ENCODE measurements at regions not wholly inside any gene's neighbourhood (a gene's known extent, or its start where the extent isn't known, plus 50 kb on each side); places are given as distances from the start of the nearest gene placed in this dataset.

DNA sequence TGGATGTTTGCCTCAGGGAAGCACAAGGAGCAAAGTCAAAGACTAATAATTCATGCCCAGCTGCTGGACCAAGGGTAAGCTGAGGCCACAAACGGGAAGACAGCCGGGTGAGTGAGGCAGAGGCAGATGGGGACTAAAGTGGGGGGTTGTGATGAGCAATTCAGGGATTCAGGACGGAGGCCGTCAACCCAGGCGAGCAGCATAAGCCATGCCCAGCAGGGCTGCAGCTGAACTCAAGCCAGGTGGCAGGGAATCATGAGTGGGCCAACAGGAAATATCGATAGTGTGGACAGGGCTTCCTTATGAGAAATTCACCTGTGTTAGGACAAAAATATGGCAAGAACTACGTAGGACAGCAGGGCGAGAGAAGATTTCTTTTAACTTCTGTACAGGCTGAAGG lies 246.8 kb downstream of the CDC5L start:
- no peak for DNase-seq (ENCODE audit: low read depth)

DNA sequence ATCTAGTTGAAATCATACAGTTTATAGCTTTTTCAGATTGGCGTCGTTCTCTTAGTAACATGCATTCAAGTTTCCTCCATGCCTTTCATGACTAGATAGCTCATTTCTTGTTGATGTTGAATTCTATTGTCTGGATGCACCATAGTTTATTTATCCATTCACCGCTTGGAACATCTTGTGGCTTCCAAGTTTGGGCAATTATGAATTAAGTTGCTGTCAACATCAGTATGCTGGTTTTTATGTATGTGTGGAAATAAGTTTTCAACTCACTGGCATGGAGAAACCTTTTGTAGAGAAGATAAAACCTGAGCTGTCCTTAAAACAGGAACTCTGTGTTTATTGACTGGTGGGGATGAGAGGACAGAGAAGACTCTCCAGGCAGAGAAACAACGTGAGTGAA lies 248.0 kb downstream of the CDC5L start:
- no peak for DNase-seq (ENCODE audit: low read depth)

DNA sequence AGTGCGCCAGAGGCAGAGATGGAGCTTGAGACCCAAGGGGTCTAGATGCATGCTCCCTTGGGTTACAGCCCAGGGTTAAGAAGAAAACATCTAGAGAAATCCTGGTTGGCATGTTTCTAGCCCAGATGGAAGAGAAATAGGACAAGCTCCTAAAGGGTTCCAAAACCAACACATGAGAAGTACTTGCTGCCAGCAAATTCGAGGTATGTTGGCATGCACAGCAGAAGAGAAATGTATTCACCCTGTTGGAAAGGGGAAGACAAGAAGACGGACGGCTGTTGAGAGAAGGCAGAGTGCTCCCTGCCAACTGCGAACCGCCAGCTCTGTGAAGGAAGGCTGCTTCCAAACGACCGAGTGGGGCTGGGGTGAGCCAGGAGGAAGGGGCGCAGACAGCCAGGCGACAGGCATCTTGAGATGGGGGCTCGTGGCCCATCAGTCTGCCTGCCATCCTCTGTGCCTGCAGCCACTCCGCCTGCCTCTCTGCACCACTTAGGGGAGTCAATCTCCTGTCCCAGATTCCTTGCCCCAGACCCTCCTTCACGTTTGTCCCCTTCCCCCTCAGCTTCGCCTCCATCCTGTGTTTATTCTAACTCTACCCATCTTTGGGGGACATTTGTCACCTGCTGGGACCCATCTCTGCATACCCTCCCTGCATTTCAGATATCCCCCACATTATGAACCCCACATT lies 249.2 kb downstream of the CDC5L start:
- DNase-seq (ENCODE audit: low read depth) = no peak

- DNase-seq (ENCODE audit: low read depth) = no peak
Observed at GRCh38 chr6:44641344-44642031, 254.0 kb downstream of the CDC5L start.

DNA sequence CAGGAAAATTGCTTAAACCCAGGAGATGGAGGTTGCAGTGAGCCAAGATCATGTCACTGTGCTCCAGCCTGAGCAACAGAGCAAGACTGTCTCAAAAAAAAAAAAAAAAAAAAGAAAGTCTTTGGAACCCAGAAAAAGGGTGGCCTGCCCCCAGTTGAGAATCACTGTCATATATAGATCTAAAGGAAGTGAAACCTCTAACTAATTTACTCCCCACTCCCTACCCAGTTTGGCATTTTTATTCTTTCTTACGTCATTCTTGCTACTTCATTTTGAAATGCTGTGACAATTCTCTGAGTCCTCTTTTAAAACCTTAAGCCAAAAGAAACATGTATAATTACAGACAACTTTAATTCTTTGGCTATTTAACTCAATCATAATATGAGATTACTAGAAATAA lies 254.8 kb downstream of the CDC5L start:
- DNase-seq (ENCODE audit: low read depth) = no peak

GRCh38 chr6:44642870-44643522 lies 255.5 kb downstream of the CDC5L start:
- DNase-seq (ENCODE audit: low read depth) = no peak

DNA sequence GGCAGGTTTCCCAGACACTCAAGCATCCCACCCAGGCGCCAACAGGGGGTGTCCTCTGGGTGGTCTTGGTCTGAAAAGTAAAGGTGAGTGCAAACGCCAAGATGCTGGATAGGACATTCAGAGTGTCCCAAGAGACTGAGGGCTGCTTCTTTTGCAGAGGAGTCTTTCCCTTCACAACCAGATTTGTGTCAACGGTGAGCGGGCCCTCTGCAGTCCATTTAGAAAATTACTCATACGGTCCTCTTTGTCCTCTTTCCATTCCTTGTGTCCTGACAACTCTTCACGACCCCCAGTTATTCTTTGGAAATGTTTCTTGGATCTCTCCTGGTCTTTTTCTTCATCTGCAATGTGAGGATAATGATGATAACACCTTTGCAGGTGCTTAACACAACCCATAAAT lies 257.8 kb downstream of the CDC5L start:
- no peak for DNase-seq (ENCODE audit: low read depth)

GRCh38 chr6:44646355-44646754 lies 258.8 kb downstream of the CDC5L start:
- no peak for DNase-seq (ENCODE audit: low read depth)

GRCh38 chr6:44649365-44650025 lies 262.0 kb downstream of the CDC5L start:
- no peak for DNase-seq (ENCODE audit: low read depth)

DNA sequence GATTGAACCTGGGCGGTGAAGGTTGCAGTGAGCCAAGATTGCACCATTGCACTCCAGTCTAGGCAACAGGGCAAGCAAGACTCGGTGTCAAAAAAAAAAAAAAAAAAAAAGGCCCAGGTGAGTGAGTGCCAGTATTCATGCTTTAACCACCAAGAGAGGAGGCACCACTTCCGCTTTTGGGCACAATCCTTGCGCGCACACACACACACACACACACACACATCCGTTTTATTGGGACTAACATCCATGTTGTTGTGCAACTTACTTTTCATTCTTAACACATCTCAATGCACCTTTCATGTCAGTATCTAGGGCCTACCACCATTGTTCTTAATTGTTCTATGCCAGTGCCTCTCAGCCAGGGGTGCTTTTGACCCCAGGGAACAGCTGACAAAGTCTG lies 263.0 kb downstream of the CDC5L start:
- no peak for DNase-seq (ENCODE audit: low read depth)

GRCh38 chr6:44650947-44651346 lies 263.4 kb downstream of the CDC5L start:
- no peak for DNase-seq (ENCODE audit: low read depth)

- no peak for DNase-seq (ENCODE audit: low read depth)
Observed at GRCh38 chr6:44651604-44652003, 264.1 kb downstream of the CDC5L start.

GRCh38 chr6:44652547-44652946 lies 265.0 kb downstream of the CDC5L start:
- no peak for DNase-seq (ENCODE audit: low read depth)

- DNase-seq (ENCODE audit: low read depth) = no peak
Observed at GRCh38 chr6:44653091-44653490, 265.6 kb downstream of the CDC5L start.

DNA sequence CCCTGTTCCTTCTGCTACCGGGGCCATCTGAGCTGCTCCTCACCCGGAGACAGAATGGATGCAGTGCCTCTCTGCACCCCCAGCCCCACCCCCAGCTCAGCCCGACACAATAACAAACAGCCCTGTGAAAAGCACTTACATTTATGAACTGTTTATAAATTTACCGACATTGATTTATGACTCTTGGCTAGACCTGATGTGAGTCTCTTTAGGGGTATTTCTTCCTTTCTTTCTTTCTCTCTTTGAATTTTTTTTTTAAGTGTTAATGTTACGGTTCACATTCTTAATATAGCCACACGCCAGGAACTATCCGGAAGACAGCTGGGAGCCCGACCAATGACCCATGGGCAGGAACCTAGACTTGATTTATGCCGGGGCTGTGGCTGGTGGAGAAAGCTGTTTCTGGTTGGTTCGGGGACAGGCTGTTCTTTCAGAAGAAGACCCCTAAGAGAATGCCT lies 266.3 kb downstream of the CDC5L start:
- DNase-seq (ENCODE audit: low read depth) = no peak

- peak; percentile 75 for DNase-seq (ENCODE audit: low read depth)
Observed at GRCh38 chr6:44655412-44656342, 268.2 kb downstream of the CDC5L start.

DNA sequence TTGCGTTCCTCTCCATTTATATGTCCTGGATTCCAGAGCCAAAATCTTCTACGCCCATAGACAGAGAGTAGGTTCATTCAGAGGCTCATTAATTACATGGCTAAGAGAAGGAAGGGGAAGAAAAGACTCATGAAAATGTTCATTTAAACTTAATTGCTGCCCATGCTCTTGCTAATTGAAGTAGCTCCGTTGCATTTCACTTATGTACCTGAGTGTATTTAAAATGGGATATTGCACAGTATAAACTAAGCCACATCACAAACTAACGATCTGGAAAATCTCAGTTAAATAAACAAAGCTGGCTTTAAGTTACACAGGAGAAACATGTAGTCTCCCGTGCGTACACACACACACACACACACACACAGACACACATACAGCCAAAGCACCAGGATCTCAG lies 269.2 kb downstream of the CDC5L start:
- DNase-seq (ENCODE audit: low read depth) = no peak

DNA sequence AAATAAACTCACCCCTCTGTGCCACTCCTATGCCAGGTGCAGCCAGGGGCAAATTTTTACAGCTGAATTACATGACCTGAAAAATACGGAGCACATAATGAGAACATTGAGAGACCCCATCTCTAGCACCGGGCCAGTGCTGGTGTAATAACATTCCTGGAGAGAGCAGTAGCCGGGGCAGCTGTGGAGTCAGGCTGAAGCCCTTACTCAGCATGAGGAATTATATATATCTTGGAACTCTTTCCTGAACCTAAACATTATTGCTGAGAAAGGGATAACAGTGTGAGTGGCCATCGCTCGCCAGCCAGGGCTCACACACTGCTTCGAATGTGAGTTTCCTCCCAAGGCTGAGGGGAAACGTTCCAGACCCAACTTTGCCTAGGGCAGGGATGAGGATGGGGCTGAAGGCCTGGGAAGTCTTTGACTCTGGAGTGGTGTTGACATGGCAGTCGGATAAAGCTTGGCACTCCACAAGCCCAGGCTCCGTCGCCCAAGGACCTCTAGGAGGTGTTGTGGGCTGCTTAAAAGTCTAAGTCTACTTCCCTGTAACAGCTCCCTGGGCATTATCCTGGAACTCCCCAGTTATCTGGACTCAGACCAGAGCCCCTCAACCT lies 269.8 kb downstream of the CDC5L start:
- no peak for DNase-seq (ENCODE audit: low read depth)

GRCh38 chr6:44658571-44658970 lies 271.1 kb downstream of the CDC5L start:
- DNase-seq (ENCODE audit: low read depth) = no peak

DNA sequence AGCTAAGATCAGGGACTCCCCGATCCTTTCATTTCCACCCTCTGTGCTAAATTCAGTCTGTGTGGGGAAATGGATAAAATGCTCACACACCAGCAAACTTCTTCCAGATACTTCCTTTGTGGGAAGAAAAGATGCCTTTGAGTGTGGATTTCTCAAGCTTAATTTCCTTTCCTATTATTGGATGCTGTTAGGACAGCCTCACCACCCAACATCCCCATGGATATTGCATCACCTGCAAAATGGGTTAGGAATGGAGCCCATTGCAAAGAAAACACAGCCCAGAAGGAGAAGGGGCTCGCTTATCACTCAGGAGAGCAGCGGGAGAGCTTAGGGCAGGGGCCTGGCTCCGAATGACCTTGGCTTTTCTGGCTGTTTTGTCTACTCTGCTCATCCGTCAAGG lies 272.2 kb downstream of the CDC5L start:
- no peak for DNase-seq (ENCODE audit: low read depth)

DNA sequence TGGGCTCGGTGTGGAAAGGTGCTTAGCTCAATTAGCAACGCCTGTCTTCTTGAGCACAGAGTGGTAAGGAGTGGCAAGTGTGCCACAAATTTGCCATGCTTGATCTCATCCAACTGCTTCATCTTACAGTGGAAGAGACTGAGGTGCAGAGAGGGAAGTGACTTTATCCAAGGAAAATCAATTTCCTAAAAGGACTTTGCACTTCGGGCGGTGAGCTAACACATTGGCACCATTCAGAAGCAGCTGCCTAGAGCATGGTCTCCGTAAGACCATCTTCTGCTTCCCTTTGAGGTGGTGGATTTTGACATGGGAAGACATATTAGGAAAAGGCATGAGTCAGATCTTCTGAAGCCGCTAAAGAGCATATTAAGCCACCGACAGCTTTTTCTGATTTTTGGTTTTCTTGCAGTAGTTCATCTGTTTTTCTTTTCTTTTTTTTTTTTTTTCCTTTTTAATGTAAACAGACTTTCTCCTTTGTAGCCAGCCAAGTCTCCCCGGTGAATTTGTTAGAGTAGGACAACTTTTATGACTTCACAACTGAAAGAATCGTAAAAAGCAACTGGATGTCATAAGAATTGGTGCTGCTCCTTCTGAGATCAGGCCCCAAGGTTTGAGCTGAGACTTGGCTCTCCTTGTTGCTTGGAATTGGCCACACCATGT lies 273.2 kb downstream of the CDC5L start:
- DNase-seq (ENCODE audit: low read depth) = no peak

Data from activated T-cell treated with anti-CD3 and anti-CD28 coated beads for 1 hour (primary cell).